ENCODE measurements at regions not wholly inside any gene's neighbourhood (a gene's known extent, or its start where the extent isn't known, plus 50 kb on each side); places are given as distances from the start of the nearest gene placed in this dataset.

DNA sequence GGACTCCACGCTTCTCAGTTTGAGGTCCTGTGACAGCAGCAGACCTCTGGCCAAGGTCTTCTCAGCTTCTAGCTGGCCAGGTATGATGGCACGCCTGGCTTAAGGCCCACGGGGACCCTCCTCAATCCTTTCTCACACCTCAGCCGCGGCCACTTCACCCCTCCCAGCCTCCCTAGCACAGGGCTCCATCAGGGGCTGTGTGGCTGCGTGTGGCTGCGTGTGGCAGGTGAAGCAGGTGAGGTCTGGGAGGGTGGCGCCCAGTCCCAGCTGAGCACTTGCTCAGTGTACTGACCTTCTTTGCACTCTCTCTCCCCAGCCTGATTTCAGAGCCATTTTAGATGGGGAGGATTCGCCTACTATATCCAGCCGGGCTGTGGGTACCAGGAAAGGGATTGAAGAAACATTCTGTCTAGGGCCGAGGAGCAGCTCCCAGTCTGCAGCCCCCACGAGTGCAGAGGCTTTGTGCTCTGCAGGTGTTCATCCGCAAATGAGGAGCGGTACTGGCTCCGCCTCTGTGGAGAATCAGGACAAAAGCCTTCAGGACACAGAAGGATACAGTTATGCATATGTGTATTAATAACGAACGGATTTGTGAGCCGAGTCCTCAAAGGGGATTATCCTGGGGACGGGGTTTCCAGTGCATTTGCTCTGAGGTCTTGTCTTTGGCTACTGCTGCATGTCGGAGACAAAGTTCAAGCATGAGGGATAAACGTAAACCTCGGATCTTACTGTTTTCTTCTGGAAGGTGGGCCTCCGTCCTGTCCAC, 236.9 kb upstream of the RAB6C start:
- TF ChIP-seq, protein P1, sequence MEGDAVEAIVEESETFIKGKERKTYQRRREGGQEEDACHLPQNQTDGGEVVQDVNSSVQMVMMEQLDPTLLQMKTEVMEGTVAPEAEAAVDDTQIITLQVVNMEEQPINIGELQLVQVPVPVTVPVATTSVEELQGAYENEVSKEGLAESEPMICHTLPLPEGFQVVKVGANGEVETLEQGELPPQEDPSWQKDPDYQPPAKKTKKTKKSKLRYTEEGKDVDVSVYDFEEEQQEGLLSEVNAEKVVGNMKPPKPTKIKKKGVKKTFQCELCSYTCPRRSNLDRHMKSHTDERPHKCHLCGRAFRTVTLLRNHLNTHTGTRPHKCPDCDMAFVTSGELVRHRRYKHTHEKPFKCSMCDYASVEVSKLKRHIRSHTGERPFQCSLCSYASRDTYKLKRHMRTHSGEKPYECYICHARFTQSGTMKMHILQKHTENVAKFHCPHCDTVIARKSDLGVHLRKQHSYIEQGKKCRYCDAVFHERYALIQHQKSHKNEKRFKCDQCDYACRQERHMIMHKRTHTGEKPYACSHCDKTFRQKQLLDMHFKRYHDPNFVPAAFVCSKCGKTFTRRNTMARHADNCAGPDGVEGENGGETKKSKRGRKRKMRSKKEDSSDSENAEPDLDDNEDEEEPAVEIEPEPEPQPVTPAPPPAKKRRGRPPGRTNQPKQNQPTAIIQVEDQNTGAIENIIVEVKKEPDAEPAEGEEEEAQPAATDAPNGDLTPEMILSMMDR (IDR thresholded peaks at IDR 0.05), result no peak
- TF ChIP-seq POLR2A (IDR thresholded peaks at IDR 0.05), result no peak

Data from testis (tissue), 2 donors.